A172 (cell line): ENCODE measurements at regions not wholly inside any gene's neighbourhood (a gene's known extent, or its start where the extent isn't known, plus 50 kb on each side); places are given as distances from the start of the nearest gene placed in this dataset.
"Not testable (repeated sequence)": the region's sequence is repeated elsewhere in the genome, so short reads cannot be mapped to it uniquely, and the experiment has no call there.

Source experiments
- DNase-seq: peaks from one replicate; pipeline ENCODE4 v3.0.0-alpha.2; 2015; ENCODE audit warnings: low spot score

DNA sequence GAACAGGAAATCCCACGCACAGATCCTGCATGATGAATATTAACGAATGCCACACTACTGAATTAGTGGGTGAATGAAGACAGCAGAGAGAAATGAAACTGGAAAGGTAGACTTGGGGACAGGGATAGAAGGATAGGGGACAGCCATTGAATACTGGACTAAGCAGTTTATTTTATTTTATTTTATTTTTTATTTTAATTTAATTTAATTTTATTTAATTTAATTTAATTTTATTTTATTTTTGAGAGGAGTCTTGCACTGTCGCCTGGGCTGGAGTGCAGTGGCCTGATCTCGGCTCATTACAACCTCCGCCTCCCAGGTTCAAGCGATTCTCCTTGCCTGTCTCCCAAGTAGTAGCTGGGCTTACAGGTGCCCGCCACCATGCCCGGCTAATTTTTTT lies 385.2 kb downstream of the GPAT3 start:
- DNase-seq = no peak

DNA sequence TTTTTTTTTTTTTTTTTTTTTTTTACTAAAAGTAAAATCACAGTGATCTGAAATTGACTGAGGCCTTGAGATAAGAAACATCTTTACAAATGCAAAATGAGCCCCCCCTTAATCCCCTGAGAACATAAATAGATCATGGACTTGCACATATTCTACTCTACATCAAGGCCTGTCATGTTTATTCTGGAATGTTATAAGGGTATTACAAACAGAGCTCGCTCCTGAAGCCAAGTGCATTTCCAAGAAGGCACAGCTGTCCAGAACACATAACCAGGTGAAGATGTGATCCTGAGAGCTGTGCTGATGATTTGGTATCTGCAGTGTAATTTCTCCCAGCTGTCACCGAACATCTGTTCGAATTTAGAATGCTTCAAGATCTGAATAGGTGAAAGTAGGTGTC lies 384.5 kb downstream of the GPAT3 start:
- DNase-seq = no peak

DNA sequence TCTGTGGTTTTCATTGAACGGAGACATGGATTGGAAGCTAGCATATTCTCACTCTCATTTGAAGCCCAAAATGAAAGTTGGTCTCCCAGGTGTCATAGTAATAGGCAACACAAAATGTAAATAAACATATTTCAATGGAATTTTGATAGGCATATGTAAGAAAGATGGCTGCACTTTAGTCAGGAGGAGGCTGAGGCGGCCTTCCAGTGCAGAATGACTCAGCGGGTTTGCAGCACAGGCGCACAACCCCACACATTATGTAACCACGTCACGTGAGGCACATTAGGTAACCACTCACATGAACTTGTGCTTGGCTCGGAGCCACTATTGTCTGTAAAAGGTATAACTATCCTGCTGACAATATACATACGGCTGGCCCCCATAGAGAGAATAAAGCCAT lies 381.7 kb downstream of the GPAT3 start:
- DNase-seq = no peak

DNA sequence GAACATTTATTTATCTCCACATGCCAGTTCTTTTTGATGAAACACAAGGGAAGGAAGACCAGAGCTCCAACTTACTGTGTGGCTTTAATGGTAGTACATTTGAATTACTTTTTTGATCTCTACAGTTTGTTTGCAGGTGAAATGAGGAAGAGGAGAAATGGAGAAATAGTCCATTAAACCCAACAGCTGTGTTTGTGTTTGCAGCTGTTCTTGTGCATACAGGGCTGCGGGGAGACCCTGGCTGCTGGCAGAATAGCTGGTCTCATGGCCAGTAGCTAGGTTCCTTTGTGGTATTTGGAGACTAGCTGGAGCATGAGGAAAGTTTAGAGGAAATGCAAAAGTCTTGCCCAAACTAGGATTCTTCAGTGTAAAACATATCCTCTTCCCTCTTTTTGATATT lies 374.8 kb downstream of the GPAT3 start:
- DNase-seq = no peak

DNA sequence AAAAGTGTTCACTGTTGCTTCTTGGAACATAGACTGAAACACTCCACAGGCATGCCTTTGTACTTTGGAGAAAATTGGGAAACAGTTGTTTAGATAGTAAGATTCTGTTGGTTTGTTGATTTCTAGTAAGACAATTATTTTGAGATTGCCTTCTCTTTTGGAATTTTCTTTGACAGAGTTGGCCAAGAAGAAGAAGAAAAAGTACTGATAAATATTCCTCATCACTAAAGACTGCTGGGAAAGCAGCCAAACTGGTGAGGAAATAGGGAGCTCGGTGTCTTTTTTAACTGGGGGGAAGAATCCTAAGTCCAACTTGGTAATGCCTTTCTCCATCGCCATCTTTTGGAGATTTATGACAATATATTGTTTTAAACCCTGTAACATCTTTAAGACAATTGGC lies 370.7 kb downstream of the GPAT3 start:
- DNase-seq = no peak

DNA sequence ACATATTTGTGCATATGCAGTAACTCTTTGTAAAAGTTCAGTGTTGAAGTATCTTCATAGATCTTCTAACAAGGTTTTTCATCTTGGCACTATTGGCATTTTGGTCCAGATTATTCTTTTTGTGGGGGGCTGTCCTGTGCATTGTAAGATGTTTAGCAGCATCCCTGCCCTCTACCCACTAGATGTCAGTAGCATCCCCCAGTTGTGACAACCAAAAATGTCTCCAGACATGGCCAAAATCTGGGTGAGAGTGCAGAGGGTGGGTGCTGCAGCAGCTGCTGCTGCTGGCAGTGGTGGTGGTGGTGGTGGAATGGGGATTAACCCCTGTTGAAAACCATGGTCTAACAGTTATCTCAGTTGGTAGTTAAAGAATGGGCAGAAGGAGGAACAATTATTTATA lies 370.0 kb downstream of the GPAT3 start:
- no peak for DNase-seq

DNA sequence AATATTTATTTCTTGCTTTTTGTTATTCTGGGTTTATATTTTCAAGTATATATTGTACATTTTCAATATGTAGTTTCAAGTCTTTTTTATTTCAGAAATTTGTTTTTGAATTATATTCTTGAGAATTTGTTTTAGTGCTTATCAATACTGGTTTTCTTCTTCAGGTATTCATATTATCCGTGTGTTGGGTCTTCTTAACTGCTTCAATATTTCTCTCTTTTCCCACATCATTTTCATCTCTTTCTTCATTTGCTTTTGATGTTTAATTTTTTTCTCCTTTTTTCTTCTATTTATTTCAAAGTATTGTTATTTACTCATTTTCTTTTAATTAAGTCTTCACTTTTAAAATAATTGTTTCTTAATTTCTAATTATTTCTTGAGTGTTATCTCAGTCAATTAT lies 367.8 kb downstream of the GPAT3 start:
- not testable (repeated sequence) for DNase-seq

DNA sequence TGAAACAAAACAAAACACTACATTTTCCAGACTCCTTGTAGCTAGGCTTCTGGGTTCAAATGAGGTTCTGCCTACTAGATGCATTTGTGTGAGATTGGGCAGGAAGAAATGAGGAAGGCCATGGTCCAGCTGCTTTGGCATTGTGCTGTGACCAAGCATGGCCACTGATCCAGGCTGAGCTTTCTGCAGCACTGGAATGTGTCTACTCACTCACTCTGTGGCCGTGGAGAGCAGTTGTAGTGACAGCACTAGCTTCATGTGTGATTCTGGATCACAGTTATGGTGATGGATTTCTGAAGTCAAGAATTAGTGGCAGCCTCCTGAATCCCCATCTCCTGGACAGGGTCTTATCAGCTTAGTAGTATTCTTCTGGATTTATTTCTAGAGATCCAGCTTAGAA lies 358.9 kb downstream of the GPAT3 start:
- DNase-seq = no peak

DNA sequence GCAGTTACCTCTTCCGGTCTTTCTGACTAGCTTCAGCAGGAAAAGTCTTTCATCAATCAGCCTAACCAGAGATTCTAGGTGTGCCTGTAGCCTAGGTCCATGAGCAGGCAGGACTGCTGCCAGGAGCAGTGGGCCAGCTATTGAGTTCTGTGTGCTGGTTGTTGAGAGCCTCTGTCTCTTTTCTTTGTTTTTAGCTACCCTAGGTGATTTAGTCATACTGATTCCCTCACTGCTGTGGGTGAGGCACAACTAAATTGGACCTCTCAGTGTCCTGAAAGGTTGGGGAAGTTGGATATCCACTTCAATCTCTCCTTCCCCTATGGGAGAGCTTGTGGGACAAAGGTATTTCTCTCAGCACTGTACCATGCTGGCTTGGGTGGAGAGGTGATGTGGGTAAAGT lies 354.9 kb downstream of the GPAT3 start:
- no peak for DNase-seq

DNA sequence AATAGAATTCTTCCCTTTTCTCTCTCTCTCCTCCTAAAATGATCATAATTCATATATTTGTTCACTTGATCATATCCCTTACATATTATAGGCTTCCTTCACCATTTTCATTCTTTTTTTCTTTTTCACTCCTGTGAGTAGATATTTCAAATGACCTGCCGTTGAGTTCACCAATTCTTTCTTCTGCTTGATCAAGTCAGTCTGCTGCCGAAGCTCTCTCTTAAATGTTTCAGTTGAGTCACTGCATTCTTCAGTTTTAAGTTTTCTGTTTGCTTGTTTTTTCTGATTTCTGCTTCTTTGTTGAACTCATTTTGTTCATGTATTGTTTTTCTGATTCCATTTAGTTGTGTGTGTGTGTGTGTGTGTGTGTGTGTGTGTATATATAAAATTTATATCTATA lies 354.3 kb downstream of the GPAT3 start:
- peak; percentile 30 for DNase-seq

DNA sequence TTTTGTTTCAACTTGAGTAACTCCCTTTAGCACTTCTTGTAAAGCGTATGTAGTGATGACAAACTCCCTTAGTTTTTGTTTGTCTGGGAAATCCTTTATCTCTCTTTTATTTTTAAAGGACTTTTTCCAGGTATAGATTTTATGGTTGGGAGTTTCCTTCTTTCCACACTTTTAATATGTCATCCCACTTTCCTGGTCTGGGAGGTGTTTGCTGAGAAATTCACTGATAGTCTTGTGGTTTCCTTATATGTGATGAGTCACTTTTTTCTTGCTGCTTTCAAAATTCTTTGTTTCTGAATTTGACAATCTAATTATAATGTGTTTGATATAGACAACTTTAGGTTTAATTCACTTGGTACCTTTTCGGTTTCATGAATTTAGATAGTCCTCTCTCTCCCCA lies 353.9 kb downstream of the GPAT3 start:
- peak; percentile 76 for DNase-seq

DNA sequence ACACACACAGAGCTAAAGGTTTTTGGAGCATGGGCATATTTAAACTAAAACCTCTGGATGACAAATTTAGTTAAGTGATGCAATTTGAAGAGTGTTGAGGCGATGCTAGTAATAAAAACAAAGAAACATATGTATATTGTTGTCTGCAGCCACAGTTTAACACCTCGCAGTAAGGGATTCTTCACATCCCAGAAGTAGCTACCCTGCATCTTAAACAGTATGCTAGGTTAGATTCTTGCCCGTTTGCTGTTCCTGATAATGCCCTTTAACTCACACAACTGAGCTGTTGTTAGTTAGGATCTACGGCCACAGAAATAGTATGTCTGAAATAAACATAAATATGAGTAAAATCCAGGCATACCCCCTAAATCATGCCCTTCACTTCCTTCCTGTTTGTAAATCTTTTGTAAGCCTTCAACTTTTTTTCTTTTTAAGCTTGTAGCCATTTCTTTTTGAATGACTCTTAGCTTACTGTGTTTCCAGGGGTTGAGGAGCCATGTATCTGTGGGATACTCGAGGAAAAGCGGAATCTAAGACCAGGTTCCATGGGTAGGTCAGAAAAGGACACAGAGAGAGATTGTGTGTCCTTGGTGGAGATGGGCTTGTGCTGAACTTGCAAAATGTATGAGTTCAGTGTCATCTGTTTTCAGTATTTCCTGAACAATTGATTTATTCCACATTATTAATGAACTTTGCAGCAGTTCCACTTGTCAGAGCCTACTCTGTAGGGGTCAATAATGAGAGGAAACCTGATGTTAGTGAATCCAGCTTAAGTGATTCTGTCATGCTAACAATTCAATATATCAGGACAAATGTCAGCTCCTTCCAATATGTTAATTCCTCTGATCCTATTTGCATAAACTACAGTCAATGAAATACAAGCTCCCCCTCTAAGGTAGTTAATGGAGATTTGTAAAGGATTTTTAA lies 349.6 kb downstream of the GPAT3 start:
- no peak for DNase-seq

DNA sequence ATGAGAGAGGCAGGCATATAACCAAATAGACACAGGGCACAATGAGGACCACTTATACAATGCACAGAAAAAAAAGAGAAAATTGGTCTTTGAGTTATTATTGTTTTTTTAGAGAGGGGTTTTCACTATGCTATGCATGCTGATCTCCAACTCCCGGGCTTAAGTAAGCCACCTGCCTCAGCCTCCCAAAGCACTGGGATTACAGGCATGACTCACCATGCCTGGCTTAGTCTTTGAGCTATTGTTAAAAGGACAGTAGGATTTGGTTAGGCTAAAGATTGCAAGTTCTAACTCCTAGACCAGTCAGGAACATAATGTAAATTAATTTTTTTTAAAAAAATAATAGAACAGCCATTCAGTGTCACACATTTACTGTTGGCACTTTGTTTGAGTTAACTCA lies 340.1 kb downstream of the GPAT3 start:
- no peak for DNase-seq

DNA sequence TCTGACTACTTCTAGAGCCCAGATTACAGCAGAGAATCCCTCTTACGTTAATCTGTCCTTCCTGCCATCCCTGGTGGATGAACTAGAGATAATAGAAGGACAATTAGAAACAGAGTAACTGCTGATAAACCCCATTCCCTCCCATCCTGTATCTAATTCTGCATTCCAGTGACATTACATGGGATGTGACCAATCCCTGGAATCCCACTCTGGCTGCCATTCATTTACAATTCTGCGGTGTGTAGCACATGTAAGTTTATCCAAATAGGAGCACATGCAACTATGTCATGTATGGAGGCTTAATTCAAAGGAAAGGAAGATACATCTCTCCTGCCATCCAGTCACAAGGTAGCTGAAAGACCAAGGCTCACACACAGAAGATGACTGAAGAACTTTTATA lies 339.5 kb downstream of the GPAT3 start:
- DNase-seq = no peak

DNA sequence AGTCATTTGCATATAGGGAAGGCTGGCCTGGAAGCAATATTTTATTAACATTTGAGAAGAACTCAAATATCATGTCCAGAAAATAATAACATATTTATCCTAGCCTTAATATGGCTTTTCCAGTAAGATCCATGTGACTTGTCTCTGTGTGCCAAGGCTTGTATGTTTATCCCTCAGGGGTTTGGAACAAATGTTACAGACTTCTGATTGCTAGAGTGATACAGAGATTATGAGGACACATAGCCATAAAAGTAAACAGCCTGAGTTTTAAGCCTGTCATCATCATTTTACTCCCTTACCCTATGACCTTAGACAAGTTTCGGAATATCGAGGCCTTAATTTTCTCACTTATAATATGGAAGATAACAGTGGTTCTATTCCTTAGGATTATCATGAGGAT lies 338.1 kb downstream of the GPAT3 start:
- no peak for DNase-seq

DNA sequence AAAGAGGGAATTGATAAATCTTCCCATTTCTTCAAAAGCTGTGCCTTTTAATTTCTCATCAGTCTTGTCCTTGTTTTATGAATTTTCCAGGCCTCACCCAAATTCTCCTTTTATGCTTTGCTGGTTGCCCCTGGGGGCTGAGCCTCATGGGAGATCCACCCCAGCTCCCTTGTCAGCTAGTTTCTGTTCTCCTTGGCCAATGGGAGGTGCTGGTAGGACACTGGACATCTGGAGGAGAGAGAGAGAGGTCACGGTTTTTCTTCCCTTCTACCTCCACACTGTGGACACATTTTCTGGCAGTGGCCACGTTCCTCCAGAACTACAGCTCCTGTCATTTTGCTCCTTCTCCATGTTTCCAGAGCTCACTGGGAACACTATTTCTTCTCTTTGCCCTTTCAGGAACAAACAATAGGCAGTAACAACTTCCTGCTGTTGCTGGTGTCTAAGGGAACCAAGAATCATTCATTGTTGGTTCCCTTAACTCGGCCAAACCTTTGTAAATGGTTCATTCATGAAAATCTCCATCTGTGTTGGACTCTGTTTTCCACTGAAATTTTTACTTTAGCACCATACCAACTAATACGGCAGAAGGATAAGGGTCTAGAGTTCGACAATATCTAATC lies 334.5 kb downstream of the GPAT3 start:
- DNase-seq = no peak

DNA sequence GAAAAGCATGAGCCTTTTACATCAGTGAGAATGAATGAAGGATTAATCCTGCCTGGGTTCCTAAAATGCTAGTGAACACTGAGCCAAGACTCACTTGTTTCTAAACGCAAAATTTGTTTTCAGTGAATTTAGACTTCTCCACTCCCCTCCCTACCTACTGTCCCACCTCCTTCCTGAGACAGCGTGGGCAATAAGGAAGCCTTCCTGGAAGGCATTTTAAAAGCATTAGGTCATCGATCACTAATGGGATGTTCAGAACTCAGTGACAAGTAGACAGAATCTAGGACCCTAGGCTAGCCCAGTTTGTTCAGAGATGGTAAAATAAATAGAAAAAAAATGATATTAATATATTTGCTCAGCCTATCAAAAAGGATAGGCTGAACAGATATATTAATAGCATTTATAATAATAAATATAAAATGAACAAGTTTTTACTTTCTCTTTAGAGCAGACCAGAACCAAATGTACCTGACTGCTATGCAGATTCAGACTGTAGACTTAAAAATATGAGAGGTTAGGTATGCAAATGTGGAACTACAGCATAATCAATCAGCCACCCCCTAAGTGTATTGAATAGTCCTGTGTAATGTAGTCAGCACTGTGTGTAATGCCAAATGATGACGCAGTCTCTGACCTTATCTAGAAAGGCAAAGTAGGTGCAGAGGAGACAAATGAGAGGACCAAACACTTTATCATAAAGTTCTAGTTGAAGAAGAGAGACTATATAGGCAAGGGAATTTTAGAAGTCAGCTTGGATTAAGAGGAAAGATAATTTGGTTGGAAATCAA lies 331.1 kb downstream of the GPAT3 start:
- no peak for DNase-seq

DNA sequence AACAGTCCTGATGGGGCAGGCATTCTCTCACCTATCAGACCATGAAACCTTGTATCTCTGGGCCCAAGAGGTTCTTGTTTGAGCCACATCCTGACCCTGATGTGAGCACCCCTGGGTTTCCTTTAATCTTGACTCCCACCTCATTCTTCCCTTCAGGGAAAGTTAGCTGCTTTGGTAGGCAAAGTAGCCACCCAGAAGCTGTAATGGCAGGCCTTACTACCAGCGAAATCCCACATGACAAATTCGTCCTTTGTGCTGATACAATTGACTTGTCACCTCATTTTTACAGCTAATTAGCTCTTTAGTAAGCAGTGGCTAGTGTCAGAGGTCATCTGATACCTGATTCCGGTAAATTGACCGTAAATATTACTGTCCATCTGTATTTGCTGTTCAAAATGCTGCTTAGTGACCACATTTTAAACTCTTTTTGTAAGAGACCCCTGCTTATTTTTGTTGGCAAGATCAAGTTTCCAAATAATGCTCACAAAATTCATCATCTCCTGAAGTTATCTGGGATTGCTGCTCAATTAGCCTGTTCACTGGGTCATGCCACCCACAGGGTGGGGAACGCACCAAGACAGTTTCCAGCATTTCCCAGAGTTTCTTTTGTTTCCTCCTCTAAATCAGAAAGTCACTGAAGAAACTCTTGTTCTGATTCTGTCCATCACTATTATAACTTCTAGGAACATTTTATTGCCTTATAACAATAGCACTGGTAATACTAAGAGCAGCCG lies 329.7 kb downstream of the GPAT3 start:
- no peak for DNase-seq

DNA sequence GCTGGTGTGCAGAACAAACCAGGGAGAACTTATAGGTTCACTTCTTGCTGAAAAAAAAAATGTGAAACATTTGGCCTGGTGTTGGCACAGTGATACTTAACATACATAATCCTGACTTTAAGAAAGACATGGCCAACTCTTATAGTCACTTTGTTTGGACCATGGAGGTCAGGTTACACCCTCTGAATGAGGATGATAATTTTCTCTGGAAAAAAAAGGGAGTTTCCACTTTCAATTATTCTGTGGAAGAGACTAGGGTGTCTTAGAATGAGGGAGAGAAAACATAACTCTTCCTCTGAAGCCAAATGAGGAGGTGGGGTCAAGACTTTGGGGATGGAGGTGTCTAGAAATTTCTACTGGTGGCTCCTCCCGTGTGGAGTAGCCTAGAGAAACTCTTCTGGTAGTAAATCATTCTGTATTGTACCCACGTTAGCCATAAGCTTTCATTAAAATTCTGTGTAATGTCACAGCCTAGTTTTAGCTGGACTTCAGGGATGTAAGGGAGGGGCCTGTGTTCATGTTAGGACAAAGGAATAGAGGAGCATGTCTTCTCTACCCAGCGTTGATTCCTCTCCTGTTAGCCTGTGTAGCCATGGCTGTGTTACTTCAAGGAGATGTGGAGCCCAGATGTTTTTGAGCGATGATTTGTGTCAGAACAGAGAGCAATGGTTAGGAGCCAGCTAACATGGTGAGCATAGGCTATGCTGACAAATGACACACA lies 328.3 kb downstream of the GPAT3 start:
- DNase-seq = no peak

DNA sequence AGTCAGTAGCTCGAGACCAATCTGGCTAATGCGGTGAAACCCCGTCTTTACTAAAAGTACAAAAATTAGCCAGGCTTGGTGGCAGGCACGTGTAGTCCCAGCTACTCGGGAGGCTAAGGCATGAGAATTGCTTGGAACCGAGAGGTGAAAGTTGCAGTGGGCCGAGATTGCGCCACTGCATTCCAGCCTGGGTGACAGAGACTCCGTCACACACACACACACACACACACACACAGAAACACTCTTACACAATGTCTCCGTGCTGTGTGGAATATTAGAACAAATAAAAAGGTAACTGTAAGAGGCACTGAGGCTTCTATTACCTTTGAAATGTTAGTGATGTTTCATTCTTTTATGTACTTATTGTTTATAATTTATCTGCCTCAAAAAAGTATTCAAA lies 326.6 kb downstream of the GPAT3 start:
- DNase-seq = no peak

DNA sequence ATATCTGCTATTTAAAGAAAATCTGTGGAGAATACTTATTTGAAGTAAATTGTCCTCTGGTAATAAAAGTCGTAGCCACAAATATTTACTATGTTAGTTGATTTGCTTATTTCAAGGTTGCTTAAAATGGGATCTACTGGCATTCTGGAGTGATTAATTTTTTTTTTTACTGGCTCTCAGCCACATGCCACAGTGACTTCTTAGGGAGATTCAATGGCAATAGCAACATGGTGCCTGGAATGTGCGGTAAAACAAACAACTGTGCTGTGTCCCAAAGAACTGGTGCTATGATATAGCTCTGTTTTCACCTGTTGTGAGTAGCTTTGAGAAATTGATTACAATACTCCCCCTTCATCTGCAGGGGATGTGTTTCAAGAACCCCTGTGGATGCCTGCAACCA lies 324.3 kb downstream of the GPAT3 start:
- DNase-seq = no peak
